NCI-H1092 treated with DMSO at 0.1 percent for 48 hours (cell line): ENCODE measurements at regions not wholly inside any gene's neighbourhood (a gene's known extent, or its start where the extent isn't known, plus 50 kb on each side); places are given as distances from the start of the nearest gene placed in this dataset.
A peak's percentile ranks its signal among the peaks of the same experiment; 100 is the strongest.

ENCODE experiments used
- DNase-seq: peaks from one replicate; lab custom pipeline; 2025; lab: John Stamatoyannopoulos, UW

DNA sequence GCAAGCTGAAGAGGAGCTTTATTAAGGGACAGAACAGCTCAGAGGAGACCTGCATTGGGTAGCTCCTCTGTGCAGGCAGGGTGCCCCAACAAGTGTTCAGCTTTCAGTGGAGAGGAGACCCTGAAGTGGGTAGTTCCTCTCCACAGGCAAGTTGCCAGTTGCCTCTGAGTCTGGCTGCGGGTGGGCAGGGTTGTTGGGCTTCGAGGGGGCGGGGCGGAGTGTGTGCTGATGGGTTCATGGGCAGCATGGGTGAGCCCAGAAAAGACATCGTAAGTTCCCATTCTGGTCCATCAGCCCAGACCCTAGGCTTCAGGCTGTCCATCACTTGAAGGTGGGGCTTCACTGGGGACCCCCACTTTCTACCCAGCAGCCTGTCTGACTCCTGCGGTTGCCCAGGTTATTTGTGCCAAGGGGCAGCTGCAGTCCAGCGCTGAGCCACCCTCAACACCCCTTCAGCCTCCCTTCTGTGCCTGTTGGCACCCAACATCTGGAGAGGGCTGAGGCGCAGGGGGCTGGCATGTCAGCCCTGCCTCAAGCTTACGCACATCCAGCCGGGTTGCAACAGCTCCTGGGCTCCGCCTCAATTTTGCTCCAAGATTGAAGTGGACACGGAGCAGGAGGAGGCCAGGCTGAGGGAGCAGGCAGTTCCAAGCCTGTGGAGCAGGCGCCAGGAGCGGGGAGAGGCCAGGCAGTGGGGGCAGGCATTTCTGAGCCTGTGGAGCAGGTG is 350.5 kb upstream of the PCDH20 start:
- DNase-seq = no peak

DNA sequence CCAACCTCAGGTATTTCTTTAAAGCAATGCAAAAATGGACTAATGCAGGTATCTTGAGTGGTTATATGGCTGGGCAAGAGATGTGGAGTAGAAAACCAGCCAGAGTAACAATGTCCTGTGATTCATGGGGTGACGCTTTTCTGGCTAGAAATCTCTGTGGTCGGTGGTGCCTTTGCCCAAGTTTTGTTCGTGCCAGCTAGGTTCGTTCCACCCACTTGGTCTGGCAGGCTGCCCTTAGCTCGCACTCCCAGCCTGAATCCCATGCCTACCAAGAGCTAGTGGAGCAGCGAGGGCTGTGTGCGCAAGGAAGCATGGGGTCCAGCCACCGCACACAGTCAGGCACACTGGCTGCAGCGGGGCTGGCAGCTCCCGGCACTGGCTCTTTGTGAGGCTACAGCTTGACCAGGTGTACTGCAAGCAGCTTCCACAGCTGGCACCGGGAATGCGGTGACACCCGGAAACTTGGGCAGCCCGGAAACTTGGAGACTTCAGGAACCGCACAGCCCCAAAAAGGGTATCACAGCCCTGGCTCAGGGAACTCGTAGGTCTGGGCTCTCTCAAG is 349.6 kb upstream of the PCDH20 start:
- DNase-seq = no peak

DNA sequence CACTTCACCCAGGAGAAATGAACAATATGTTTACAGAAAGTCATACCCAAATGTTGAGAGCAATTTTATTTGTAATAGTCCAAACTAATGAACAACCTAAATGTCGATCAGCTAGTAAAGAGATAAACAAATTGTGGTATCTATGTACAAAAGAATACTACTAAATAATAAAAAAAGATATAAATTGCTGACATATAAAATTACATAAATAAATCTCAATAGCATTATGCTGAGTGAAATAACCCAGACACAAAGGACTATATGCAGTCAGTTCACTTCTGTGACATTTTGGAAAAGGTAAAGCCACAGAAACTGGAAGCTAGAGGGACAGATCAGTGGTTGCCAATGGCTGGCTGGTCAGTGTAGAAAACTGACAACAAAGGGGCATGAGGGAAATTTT is 346.0 kb upstream of the PCDH20 start:
- no peak for DNase-seq

DNA sequence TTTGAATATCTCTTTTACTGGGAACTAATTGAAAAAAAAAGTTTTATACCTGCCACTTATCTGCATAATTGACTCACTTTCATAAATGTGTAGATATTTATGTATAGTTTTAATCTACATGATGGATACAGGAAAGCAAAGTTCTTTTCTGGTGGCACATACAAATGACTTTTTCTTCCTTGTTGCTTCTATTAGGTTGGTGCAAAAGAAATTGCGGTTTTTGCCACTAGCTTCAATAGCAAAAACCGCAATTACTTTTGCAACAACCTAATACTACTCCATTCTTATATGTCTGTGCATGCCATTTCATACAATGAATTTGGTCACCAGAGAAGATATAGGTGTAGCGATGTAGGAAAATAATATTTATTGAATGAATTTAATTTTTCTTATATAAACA is 344.5 kb upstream of the PCDH20 start:
- no peak for DNase-seq

DNA sequence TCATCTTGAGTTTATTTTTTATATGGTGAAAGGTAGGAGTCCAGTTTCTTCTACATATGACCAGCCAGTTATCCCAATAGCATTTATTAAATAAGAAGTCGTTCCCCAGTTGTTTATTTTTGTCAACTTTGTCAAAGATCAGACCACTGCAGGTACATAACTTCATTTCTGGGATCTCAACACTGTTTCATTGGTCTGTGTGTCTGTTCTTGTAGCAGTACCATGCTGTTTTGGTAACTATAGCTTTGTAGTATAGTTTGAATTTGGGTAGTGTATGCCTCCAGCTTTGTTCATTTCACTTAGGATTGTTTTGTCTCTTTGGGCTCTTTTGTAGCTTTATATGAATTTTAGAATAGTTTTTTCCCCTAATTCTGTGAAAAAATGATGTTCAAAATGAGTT is 340.4 kb upstream of the PCDH20 start:
- DNase-seq = no peak

DNA sequence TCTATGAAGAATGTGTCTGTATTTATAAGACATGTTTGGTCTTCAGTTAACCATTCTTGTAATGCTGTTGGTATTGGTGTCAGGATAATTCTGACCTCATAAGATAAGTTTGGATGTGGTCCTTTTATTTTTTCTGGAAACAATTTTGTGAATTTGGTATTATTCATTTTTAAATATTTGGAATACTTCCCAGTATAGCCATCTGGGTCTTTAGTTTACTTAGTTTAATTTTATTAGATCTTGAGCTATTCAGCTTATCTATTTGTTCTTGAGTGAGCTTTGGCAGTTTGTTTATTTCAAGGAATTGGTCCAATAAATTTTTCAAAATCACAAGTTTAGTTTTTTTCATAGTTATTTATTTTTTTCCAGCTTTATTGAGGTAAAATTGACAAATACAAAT is 335.4 kb upstream of the PCDH20 start:
- no peak for DNase-seq

GRCh38 chr13:61738236-61738750 is 322.6 kb upstream of the PCDH20 start:
- no peak for DNase-seq

DNA sequence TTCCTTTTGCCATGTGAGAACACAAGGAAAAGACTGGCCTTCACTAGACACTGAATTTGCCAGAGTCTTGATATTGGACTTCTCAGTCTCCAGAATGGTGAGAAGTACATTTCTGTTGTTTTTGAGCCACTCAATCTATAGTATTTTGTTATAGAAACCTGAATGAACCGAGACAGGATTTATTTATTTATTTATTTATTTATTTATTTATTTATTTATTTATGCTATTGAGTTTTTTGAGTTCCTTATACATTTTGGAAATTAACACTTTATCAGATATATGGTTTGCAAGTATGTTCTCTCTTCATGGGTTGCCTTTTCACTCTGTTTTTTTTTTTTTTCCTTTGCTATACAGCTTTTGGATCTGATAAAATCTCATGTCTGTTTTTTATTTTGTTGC is 319.0 kb upstream of the PCDH20 start:
- no peak for DNase-seq

DNA sequence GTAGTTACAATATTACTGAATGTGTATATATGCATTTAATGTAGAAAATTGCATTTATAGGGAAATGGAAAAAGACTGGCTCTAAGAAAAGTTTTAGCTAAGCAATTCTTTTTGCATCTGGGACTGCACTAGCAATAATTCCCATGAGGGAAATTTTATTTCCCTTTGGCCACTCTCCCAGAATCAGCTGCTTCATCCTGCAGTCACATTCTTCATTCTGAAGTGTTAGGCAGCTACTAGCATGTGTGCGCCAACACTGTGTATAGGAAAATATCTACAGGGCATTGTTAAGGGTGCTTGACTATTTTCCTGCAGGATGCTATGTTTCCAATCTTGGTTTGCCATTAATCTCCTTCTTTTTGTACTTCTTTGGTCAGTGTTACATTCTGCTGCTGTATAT is 312.8 kb upstream of the PCDH20 start:
- peak; percentile 37 for DNase-seq

DNA sequence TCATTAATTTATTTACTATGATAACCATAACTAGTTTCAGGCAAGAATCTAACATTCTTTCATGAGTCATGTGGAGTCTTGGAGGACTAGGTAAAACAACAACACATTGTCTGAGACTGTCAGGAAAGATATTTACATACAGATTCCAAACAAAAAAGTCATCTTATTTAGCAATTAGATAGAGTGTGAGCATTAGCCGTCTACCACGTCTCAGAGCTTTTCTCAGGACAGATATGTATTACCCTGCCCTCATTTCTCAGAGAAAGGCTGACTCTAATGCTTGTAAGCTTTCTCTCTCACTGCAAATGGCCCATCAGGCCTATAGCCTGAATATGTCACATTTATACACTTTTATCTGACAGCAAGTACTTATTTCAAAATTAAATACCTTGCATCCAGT is 312.1 kb upstream of the PCDH20 start:
- DNase-seq = no peak

GRCh38 chr13:61725806-61726205 is 310.2 kb upstream of the PCDH20 start:
- no peak for DNase-seq

GRCh38 chr13:61722119-61722518 is 306.5 kb upstream of the PCDH20 start:
- no peak for DNase-seq

- DNase-seq = no peak
These were observed 297.0 kb upstream of the PCDH20 start for GRCh38 chr13:61712621-61713020.

- DNase-seq = no peak
These were observed 293.6 kb upstream of the PCDH20 start for GRCh38 chr13:61709258-61709657.

- no peak for DNase-seq
These were observed 291.2 kb upstream of the PCDH20 start for GRCh38 chr13:61706899-61707298.

- DNase-seq = no peak
These were observed 285.0 kb upstream of the PCDH20 start for GRCh38 chr13:61700620-61701019.

DNA sequence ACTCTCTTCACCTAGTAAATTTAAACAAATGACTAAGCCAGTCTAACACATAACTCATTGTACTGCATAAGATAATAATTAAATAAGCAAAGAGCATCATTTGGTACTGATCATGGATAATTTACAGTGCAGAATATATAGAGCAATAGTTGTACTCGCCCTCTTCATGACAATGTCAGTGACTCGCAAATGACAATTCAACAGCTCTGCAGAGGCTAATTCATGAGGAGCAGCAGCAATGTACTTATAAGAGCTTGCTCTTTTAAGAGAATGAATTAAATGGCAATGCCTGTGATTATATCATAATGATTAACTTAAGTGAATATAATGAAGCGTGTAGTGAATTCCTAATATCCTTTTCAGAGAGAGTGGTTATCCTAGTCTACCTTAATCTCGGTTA is 284.5 kb upstream of the PCDH20 start:
- DNase-seq = no peak

DNA sequence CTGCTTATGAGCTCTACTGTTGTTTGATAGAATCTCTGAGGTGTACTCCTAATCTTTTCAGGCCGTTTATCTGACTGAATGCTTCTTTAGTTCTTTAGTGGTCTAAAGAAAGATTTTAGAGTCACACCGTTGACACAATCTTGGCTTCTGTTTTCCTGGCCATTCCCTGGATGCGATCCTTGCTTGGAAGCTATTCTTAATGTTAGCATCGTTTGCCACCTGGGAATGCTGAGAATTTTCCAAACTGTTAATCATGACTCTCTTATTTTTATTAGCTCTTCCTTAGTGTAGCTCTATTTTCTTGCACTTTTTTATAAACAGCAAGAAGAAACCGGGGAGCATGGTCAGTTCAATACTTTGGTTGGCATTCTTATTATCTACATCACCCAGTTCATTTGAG is 281.0 kb upstream of the PCDH20 start:
- DNase-seq = no peak

- no peak for DNase-seq
These were observed 279.5 kb upstream of the PCDH20 start for GRCh38 chr13:61695147-61695546.

- DNase-seq = no peak
These were observed 277.0 kb upstream of the PCDH20 start for GRCh38 chr13:61692691-61693090.

DNA sequence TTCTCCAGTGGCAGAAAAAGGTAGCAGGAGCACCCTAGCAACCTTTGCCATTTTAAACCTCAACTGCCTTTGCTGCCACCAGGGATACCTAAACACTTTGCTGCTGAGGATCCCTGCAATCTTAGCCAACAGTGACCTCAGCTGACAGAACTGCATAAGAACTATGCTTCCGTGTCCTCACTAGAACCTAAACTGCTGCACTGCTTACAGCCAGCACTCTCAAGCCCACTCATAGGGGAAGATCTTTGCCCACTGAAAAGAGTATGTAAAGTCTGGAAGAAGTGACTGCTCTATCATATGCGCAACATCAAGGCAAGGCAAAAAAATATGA is 270.0 kb upstream of the PCDH20 start:
- DNase-seq = peak; percentile 16

GRCh38 chr13:61684976-61685681 is 269.5 kb upstream of the PCDH20 start:
- no peak for DNase-seq

DNA sequence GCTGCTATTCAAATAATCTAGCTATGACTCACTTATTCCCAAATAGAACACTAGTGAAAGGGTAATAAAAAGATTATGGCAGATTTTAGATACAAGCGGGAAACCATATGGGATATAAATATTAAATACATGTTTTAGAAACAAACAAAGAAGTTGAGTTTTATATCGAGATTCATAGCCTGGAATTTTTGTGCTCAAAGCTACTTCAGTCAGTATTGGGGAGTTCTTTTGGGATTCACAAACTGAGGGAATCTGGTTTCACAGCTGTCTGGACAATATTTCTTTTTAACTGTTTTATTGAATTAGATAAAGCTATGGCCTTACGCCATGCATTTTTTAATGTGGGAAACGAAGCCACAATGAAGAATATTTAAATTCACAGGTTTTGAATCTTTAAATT is 257.1 kb upstream of the PCDH20 start:
- no peak for DNase-seq
